Spinal cord (tissue), 9 donors: ENCODE measurements at regions not wholly inside any gene's neighbourhood (a gene's known extent, or its start where the extent isn't known, plus 50 kb on each side); places are given as distances from the start of the nearest gene placed in this dataset.

Source experiments
- DNase-seq, 6 donors: peaks; one replicate each; pipeline versions ENCODE4 v3.0.0 to v3.0.0-alpha.2; 2013 to 2015; ENCODE audit warnings: low spot score in 6 of 6, low read depth in 4 of 6
- H3K27ac ChIP-seq: one replicate; pipeline ENCODE4 v1.5.1; 2013; ENCODE audit warnings: low read depth, low read length, control low read depth
- H3K27me3 ChIP-seq: one replicate; pipeline ENCODE4 v1.6.1; 2013; ENCODE audit warnings: low read length; ENCODE audit not compliant: control insufficient read depth, insufficient read depth
- H3K36me3 ChIP-seq: one replicate; pipeline ENCODE4 v1.6.1; 2013; ENCODE audit warnings: low read length; ENCODE audit not compliant: control insufficient read depth, insufficient read depth
- H3K4me1 ChIP-seq: one replicate; pipeline ENCODE4 v1.6.1; 2013; ENCODE audit warnings: low read length; ENCODE audit not compliant: control insufficient read depth, insufficient read depth
- H3K4me3 ChIP-seq: one replicate; pipeline ENCODE4 v1.5.1; 2013; ENCODE audit warnings: low read depth, low read length, control low read depth
- H3K9me3 ChIP-seq: one replicate; pipeline ENCODE4 v1.6.1; 2013; ENCODE audit warnings: low read length; ENCODE audit not compliant: control insufficient read depth, insufficient read depth
- WGBS: methylation state at CpG from one replicate; pipeline ENCODE4 v1.1.5; 2013; ENCODE audit warnings: missing lambda C conversion rate; ENCODE audit not compliant: insufficient coverage; 5-methylcytosine and 5-hydroxymethylcytosine counted together
- donor health status: healthy.

- WGBS: 93% methylated on average over 1 of the region's 4 CpGs
- DNase-seq: no peak
- Histone ChIP-seq H3K27ac (no peak overlapping the region), H3K4me3 (no peak overlapping the region), H3K27me3 (no peaks in the 10 kb centered on the region), H3K9me3 (no peaks in the 10 kb centered on the region), H3K4me1 (peaks cover 5% of the 10 kb centered on the region), H3K36me3 (no peaks in the 10 kb centered on the region)
Measured at GRCh38 chr11:10641912-10642697, 51.5 kb downstream of the IRAG1 start.

GRCh38 chr11:10641177-10641911, 52.2 kb downstream of the IRAG1 start:
- no peak overlapping the region for H3K4me3 ChIP-seq
- 93% methylated on average over 7 of the region's 9 CpGs for WGBS
- H3K36me3 ChIP-seq: no peaks in the 10 kb centered on the region
- DNase-seq: no peak
- peaks cover 5% of the 10 kb centered on the region for H3K4me1 ChIP-seq
- H3K9me3 ChIP-seq: no peaks in the 10 kb centered on the region
- no peaks in the 10 kb centered on the region for H3K27me3 ChIP-seq
- no peak overlapping the region for H3K27ac ChIP-seq

DNA sequence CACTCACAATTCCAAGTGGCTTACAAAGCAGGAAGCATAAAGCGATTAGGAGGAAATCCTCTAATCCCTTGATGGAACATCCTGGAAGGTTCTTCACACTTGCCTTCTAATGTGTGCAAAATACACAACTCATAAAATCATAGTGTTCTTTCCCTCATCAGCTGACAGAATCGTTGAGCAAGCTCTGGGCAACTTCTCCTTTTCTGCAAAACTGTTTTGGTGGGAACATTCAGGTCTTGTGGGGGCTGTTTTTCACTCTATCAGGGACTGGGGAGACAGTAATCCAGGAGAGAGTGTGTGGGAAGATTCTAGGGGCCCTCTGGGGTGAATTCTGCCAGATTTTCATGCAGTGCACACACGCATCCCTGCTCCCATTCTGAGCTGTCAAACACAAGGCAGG, 53.2 kb downstream of the IRAG1 start:
- Histone ChIP-seq H3K27ac (no peak overlapping the region), H3K27me3 (no peaks in the 10 kb centered on the region), H3K4me1 (peaks cover 5% of the 10 kb centered on the region), H3K36me3 (no peaks in the 10 kb centered on the region), H3K9me3 (no peaks in the 10 kb centered on the region), H3K4me3 (no peak overlapping the region)
- no peak for DNase-seq
- WGBS: 100% methylated on average over 1 of the region's 3 CpGs

- no peak for DNase-seq
- Histone ChIP-seq H3K27ac (no peak overlapping the region), H3K4me1 (peaks cover 5% of the 10 kb centered on the region), H3K4me3 (no peak overlapping the region), H3K27me3 (no peaks in the 10 kb centered on the region), H3K9me3 (no peaks in the 10 kb centered on the region), H3K36me3 (no peaks in the 10 kb centered on the region)
- 61% methylated on average over 6 of the region's 7 CpGs for WGBS
Measured at GRCh38 chr11:10639350-10639749, 54.2 kb downstream of the IRAG1 start.

- Histone ChIP-seq H3K27ac (no peak overlapping the region), H3K4me1 (peaks cover 5% of the 10 kb centered on the region)
- WGBS: no CpG with 5 or more reads among the region's 3 CpGs
Measured at GRCh38 chr11:10638316-10638925, 55.1 kb downstream of the IRAG1 start.

GRCh38 chr11:10637731-10638151, 55.8 kb downstream of the IRAG1 start:
- H3K27me3 ChIP-seq: no peaks in the 10 kb centered on the region
- WGBS: 29% methylated on average over 1 of the region's 1 CpG
- no peak overlapping the region for H3K4me3 ChIP-seq
- peak in 1 of 6 donors; percentile 41 for DNase-seq
- no peak overlapping the region for H3K27ac ChIP-seq
- no peaks in the 10 kb centered on the region for H3K9me3 ChIP-seq
- no peaks in the 10 kb centered on the region for H3K36me3 ChIP-seq
- peaks cover 5% of the 10 kb centered on the region for H3K4me1 ChIP-seq

More at GRCh38 chr11:10638316-10638925, 55.1 kb downstream of the IRAG1 start:
- DNase-seq: peak; percentile 33 to 92 (median 38)
- Histone ChIP-seq H3K9me3 (no peaks in the 10 kb centered on the region), H3K27me3 (no peaks in the 10 kb centered on the region), H3K4me3 (no peak overlapping the region), H3K36me3 (no peaks in the 10 kb centered on the region)

DNA sequence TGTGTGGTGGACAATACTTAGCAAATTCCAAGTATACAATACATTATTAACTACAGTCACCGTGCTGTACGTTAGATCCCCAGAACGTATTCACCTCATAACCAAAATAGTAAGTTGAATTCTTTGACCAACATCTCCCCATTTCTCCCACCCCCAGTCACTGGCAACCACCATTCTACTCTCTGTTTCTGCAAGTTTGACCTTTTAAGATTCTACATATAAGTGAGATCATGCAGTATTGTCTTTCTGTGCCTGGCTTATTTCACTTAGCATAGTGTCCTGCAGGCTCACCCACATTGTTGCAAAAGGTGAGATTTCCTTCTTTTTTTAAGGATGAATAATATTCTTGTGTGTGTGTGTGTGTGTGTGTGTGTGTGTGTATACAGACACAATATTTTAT, 59.1 kb downstream of the IRAG1 start:
- Histone ChIP-seq H3K36me3 (peaks cover 3% of the 10 kb centered on the region), H3K4me1 (peaks cover 5% of the 10 kb centered on the region), H3K4me3 (no peak overlapping the region), H3K27ac (no peak overlapping the region), H3K9me3 (no peaks in the 10 kb centered on the region), H3K27me3 (no peaks in the 10 kb centered on the region)
- no peak for DNase-seq
- no CpG with 5 or more reads among the region's 3 CpGs for WGBS

- no peak for DNase-seq
- Histone ChIP-seq H3K4me3 (no peak overlapping the region), H3K36me3 (peaks cover 7% of the 10 kb centered on the region), H3K27ac (no peak overlapping the region), H3K27me3 (no peaks in the 10 kb centered on the region), H3K4me1 (peaks cover 5% of the 10 kb centered on the region), H3K9me3 (no peaks in the 10 kb centered on the region)
- 93% methylated on average over 9 of the region's 11 CpGs for WGBS
Measured at GRCh38 chr11:10633261-10633660, 60.3 kb downstream of the IRAG1 start.

GRCh38 chr11:10632483-10632882, 61.1 kb downstream of the IRAG1 start:
- Histone ChIP-seq H3K27ac (no peak overlapping the region), H3K36me3 (peaks cover 9% of the 10 kb centered on the region), H3K4me3 (no peak overlapping the region), H3K27me3 (no peaks in the 10 kb centered on the region), H3K9me3 (no peaks in the 10 kb centered on the region), H3K4me1 (peaks cover under 1% of the 10 kb centered on the region)
- no peak for DNase-seq
- 89% methylated on average over 2 of the region's 5 CpGs for WGBS
